ENCODE measurements at regions not wholly inside any gene's neighbourhood (a gene's known extent, or its start where the extent isn't known, plus 50 kb on each side); places are given as distances from the start of the nearest gene placed in this dataset.

GRCh38 chr13:72195044-72195704 lies 328.2 kb upstream of the DACH1 start:
- TF ChIP-seq POLR2A (IDR thresholded peaks at IDR 0.05; ENCODE audit: low read depth, low read length) (no peak), POLR2AphosphoS5 (IDR thresholded peaks at IDR 0.05; ENCODE audit: low read depth, low read length) (no peak), TAF1 (IDR thresholded peaks at IDR 0.05; ENCODE audit: borderline replicate concordance, low read depth, low read length) (no peak)
